ENCODE measurements at regions not wholly inside any gene's neighbourhood (a gene's known extent, or its start where the extent isn't known, plus 50 kb on each side); places are given as distances from the start of the nearest gene placed in this dataset.

GRCh38 chr9:40925149-40925548 is 203.3 kb downstream of the FOXD4L6 start:
- peaks cover 96% of the 10 kb centered on the region for H3K27me3 ChIP-seq (ENCODE audit: insufficient read depth)
- Mint-ChIP-seq H3K4me3 (no peak overlapping the region), H3K27me3 (ENCODE audit: insufficient read depth, low read depth, poor library complexity) (peaks cover 80% of the 10 kb centered on the region), H3K4me1 (no peaks in the 10 kb centered on the region), H3K9me3 (peaks cover 96% of the 10 kb centered on the region), H3K27ac (no peak overlapping the region), H3K36me3 (ENCODE audit: low read depth) (peaks cover 60% of the 10 kb centered on the region)
- no peak for TF ChIP-seq STAT1 (IDR thresholded peaks at IDR 0.05; ENCODE audit: unreplicated experiment)
- TF ChIP-seq ZNF462 (CRISPR knock-in tag; IDR thresholded peaks at IDR 0.05), result no peak
- TF ChIP-seq ETS1 (IDR thresholded peaks at IDR 0.05), result no peak
- no peak for TF ChIP-seq NANOG (IDR thresholded peaks at IDR 0.05; ENCODE audit: borderline replicate concordance)
- TF ChIP-seq JUNB (IDR thresholded peaks at IDR 0.05; ENCODE audit: unreplicated experiment), result no peak
- TF ChIP-seq ZNF114 (CRISPR knock-in tag; IDR thresholded peaks at IDR 0.05), result no peak
- no peak for TF ChIP-seq CREB1 (CRISPR knock-in tag; IDR thresholded peaks at IDR 0.05; ENCODE audit: low read depth)
- TF ChIP-seq REST (IDR thresholded peaks at IDR 0.05; ENCODE audit: unreplicated experiment), result no peak
- TF ChIP-seq POLR2AphosphoS5 (IDR thresholded peaks at IDR 0.05; ENCODE audit: low read depth), result no peak
- no peak for TF ChIP-seq ZNF331 (CRISPR knock-in tag; IDR thresholded peaks at IDR 0.05; ENCODE audit: low read depth)
- TF ChIP-seq CTCF (conservative IDR thresholded peaks at IDR 0.05; ENCODE audit: low read depth in 2 of 2), result no peak
- no peak for TF ChIP-seq EZH2phosphoT487 (IDR thresholded peaks at IDR 0.05; ENCODE audit: unreplicated experiment)
- no peak for TF ChIP-seq EZH2 (IDR thresholded peaks at IDR 0.05; ENCODE audit: low read depth, unreplicated experiment)
- H3K27ac ChIP-seq (ENCODE audit: low read depth), result no peak overlapping the region
- ATAC-seq, result no peak
- H2AFZ ChIP-seq, result no peak overlapping the region
- peaks cover 36% of the 10 kb centered on the region for H3K36me3 ChIP-seq (ENCODE audit: insufficient read depth)
- H3K79me2 ChIP-seq (replicated peaks; ENCODE audit: insufficient read depth), result no peaks in the 10 kb centered on the region
- H3K4me3 ChIP-seq, result no peak overlapping the region
- H3K4me2 ChIP-seq, result no peak overlapping the region
- H3K4me1 ChIP-seq (ENCODE audit: insufficient read depth), result no peaks in the 10 kb centered on the region
- no peak for DNase-seq (ENCODE audit: low spot score)
- peaks cover 27% of the 10 kb centered on the region for H3K9me2 ChIP-seq (ENCODE audit: insufficient read depth)
- H3F3A ChIP-seq (replicated peaks; ENCODE audit: low read depth), result no peaks in the 10 kb centered on the region
- H4K20me1 ChIP-seq (replicated peaks; ENCODE audit: insufficient read depth), result no peaks in the 10 kb centered on the region; the same call in 1 of the 2 replicates
